HG03066 (cell line): ENCODE measurements at regions not wholly inside any gene's neighbourhood (a gene's known extent, or its start where the extent isn't known, plus 50 kb on each side); places are given as distances from the start of the nearest gene placed in this dataset.
"Not testable (repeated sequence)": the region's sequence is repeated elsewhere in the genome, so short reads cannot be mapped to it uniquely, and the experiment has no call there.

Experiments used
- ATAC-seq: cut with Tn5 transposase; IDR thresholded peaks from one replicate; pipeline ENCODE4 v1.9.1; 2021; ENCODE audit warnings: low read depth; ENCODE audit not compliant: unreplicated experiment

DNA sequence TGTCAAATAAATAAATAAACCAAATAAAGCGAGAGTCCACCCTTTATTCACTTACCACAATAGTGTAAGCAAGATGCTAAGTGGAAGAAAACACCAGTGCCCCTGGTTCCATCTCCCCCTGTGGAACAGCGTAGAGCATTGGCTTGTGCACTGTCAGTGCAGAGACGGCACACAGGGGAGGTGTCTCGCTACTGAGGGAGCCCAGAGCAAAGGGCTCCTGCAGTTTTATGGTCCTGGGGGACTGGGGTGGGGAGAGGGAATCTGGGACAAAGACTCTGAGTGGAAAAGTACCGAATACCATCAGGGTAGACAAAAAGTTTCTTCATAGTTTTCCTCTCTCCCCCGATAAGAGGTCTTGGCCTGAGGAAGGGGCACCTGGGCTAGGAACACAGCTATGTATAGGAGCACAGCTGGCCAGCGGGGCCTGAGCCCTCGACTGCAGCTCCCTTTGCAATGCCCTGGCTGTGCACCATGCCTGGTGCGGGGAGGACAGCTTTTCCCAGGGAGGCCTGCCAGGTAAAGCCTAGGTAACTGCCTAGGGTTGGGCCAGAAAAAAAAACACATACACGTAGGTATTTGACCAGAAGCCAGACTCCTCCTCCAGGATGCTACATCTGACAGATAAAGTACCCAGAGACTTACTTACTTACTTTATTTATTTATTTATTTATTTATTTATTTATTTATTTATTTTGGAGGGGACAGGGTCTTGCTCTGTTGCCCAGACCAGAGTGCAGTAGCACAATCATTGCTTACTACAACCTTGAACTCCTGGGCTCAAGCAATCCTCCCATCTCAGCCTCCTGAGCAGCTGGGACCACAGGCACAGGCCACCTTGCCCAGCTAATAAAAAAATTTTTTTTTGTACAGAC is 88.8 kb upstream of the KIF5B start:
- ATAC-seq = no peak

DNA sequence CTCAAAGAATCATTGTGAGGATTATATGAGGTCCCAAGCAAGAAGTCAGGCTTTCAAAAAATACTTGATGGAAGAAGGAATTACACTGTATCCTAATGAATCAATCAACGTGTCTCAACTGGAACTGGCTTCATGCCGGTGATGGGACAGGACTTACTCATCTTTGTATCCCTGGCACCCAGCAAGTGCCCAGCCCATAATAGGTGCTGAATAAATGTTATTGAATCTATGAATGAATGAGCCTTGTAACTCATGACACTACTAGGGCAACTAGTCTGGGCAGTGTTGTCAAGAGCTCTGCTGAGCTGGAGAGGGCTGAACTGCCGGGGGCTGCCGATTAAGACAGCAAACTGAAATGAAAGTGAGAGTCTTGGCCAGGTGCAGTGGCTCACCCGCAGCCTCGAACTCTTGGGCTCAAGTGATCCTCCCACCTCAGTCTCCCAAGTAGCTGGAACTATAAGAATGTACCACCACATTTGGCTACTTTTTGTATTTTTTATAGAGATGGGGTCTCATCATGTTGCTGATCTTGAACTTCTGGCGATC is 87.2 kb upstream of the KIF5B start:
- no peak for ATAC-seq

DNA sequence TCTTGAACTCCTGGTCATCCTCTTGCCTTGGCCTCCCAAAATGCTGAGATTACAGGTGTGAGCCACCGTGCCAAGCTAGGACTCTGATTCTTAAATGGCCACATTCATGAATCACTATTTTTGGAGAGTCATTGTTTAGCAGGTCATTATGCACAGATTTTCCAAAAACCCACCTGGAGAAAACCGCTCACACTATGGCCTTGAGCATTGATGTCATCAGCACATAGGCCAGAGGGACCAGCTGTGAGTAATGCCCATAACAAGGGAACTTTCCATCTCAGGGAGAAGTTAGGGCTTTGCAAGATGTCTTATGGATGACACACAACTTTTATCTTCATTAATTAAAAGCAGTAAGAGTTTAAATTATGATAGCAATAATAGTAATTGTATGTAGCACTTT is 86.4 kb upstream of the KIF5B start:
- no peak for ATAC-seq

GRCh38 chr10:32141018-32141807 is 85.0 kb upstream of the KIF5B start:
- no peak for ATAC-seq

GRCh38 chr10:32140403-32140802 is 84.2 kb upstream of the KIF5B start:
- ATAC-seq = no peak

- ATAC-seq = no peak
Observed at GRCh38 chr10:32139223-32140073, 83.2 kb upstream of the KIF5B start.

DNA sequence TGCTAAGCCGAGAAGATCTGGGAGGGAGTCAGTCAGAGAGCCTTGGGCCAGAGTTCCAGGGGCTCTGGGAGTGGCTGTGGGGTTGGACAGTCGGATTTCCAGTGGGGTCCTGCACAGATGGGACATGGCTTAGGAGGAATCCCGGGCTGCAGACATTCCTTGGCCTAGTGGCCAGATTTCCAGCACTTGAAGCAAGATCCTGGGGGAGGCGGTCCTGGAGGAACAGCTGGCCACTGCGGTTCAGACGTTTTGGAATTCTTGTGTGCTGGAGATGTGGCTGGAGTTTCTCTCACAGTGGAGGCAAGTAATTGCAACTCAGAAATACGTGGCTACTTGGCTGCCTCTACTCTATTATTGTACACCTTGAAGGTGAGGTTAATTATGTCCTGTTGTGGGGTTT is 80.7 kb upstream of the KIF5B start:
- ATAC-seq = not testable (repeated sequence)

- not testable (repeated sequence) for ATAC-seq
Observed at GRCh38 chr10:32135796-32136195, 79.6 kb upstream of the KIF5B start.

GRCh38 chr10:32132357-32132946 is 76.2 kb upstream of the KIF5B start:
- no peak for ATAC-seq

DNA sequence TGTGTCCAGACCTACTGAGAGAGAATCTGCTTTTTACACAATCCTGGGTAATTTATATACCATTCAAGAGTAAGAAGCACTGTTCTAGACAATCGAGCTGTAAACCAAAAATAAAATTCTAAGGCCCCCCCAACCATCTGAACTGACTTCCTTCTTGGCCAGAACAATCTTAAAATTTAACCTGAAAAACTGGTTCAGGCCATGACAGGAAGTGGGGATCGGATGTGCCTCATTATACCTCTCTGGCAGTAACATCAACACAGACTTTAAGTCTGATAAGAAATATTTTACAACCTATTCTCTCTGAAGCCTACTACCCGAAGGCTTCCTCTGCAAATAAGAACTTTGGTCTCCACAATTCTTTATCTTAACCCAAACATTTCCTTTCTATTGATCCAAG is 75.2 kb upstream of the KIF5B start:
- no peak for ATAC-seq

GRCh38 chr10:32130788-32131187 is 74.6 kb upstream of the KIF5B start:
- ATAC-seq = no peak

DNA sequence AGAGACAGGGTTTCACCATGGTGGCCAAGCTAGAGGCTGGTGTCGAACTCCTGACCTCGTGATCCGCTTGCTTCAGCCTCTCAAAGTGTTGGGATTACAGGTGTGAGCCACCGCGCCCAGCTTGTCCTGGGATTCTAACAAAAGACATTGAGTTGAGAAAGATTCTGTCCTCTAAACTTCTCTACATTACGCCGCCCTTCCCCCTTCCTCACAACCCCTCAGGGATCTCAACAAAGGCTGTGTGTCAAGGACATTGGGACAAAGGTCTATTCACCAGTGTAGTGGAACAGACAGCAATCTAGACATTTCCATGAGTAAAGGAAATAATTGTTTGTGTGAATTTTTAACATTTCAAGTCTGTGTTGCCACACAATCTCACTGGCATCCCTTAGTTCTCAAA is 68.8 kb upstream of the KIF5B start:
- no peak for ATAC-seq

- ATAC-seq = no peak
Observed at GRCh38 chr10:32123021-32123420, 66.8 kb upstream of the KIF5B start.

DNA sequence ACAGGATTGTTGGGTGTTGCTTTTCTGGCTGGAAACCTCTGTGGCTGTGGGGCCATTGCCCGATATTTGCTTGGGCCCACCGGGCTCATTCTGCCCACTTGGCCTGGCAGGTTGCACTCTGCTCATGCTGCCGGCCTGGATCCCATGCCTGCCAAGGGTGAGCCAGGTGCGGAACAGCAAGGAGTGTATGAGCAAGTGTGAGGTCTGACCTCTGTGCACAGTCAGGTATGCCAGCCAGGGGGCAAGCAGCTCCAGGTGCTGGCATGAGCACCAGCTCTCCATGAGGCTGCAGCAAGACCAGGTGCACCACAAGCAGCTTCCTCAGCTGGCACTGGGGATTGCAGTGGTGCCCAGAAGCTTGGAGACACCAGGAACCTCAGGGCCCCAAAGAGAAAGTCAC is 65.4 kb upstream of the KIF5B start:
- ATAC-seq = no peak

GRCh38 chr10:32120147-32120546 is 63.9 kb upstream of the KIF5B start:
- ATAC-seq = no peak

DNA sequence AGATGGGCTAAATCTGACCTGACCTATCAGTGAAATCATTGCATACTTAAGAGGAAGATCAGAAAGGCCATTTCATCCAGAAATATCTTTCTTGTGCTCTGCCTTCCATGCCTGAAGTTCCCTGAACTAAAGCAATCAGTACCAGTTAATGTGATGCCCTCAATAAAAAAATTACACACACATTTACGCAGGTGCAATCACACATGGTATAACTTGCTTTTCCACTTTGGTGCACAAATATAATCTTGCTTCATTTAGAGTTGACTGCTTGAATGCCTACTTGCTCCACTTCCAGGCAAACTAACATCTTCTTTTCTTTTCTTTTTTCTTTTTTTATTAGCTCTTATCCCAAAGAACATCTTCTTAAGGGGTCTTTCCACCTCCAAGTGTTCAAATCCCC is 58.3 kb upstream of the KIF5B start:
- ATAC-seq = no peak

DNA sequence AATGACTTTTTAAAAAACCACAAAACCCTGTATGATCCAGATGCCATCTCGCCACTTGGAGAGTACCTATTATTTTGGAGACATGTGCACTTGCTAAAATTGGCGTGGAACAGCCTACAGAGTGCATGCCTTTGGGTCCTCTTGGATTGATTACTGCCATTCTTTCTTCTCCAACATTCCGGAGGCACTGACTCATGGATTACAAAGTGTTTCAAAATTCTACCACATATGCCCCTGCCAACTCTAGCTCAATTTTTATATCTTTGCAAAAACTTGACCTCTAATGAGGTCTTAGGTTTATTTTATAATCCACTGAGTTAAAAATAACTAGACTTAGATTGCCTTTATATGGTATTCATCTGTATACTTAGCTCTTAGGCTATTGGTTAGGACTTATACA is 55.8 kb upstream of the KIF5B start:
- ATAC-seq = no peak

GRCh38 chr10:32111585-32111984 is 55.4 kb upstream of the KIF5B start:
- no peak for ATAC-seq

- ATAC-seq = no peak
Observed at GRCh38 chr10:32110790-32111189, 54.6 kb upstream of the KIF5B start.

GRCh38 chr10:32109603-32110002 is 53.4 kb upstream of the KIF5B start:
- no peak for ATAC-seq
